HG03045 (cell line): ENCODE measurements at regions not wholly inside any gene's neighbourhood (a gene's known extent, or its start where the extent isn't known, plus 50 kb on each side); places are given as distances from the start of the nearest gene placed in this dataset.
"Not testable (repeated sequence)": the region's sequence is repeated elsewhere in the genome, so short reads cannot be mapped to it uniquely, and the experiment has no call there.

Source experiments
- ATAC-seq: cut with Tn5 transposase; IDR thresholded peaks from one replicate; pipeline ENCODE4 v1.9.1; 2021; ENCODE audit warnings: mild to moderate bottlenecking, moderate library complexity; ENCODE audit not compliant: unreplicated experiment

DNA sequence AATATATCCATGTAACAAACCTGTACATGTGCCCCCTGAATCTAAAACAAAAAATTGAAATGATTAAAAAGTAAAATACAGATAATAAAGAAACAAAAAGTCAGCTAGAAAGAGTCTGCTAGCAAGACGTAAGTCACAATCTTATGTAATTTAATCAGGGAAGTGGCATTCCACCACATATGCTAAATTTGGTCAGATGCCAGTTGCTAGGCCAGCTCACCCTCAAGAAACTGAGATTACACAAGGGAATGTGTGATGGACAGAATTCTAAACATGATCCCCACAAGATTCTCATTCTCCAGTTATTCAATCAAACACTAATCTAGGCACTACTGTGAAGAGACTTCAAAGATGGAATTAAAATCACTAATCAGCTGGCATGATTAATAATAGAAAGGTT lies 689.3 kb downstream of the CENPC start:
- ATAC-seq = no peak

DNA sequence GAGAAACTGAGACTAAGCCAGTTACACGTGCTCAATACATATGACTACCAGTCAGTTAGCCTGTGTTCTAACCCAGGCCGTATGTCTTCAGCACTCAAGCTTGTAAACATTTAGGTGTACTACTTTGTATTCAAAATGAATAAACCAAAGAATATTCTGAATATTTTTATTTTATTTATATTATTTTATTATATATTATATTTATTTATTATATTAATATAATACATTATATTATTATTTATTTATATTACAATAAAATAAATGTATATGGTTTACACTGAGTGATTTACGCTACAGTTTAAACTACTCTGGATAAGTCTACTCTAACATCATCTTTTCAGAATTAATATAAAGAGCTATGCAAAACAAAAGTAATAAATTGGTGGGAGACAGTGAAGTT lies 691.5 kb downstream of the CENPC start:
- ATAC-seq = no peak

DNA sequence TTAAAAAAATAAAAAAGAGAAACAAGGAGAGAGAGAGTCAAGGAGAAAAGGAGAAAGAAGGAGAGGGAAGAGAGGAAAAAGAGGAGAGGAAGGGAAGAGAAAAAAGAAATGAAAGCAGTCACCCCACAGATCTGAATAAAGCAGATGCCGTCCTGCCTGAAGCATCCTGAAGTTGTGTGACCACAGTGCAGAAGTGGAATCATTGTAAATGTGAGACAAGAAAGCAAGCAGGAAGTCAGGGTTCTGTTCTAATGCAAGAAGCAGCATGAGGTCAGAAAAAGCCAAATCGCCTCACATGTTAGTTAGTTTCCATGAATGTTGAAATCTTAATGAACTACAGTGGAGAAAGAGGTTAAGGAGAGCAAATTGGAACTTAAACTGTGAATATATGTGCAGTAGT lies 692.5 kb downstream of the CENPC start:
- no peak for ATAC-seq

DNA sequence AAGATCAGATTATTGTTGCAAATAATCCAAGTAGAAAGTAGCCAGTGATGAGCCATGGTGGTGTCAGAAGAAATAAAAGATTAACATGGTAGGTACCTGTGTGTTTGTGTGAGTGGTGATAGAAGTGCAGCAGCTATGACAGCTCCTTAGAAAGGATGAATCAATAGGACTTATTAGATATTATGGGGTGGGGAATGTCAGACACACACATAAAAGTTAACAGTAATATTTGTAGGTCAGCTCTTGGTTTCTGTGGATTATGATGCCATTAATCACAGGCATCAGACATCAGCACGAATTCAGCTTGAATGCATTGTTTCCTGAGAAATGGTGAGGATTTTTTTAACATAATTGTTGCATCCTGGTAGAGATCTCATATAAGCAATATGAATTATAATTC lies 695.7 kb downstream of the CENPC start:
- no peak for ATAC-seq

DNA sequence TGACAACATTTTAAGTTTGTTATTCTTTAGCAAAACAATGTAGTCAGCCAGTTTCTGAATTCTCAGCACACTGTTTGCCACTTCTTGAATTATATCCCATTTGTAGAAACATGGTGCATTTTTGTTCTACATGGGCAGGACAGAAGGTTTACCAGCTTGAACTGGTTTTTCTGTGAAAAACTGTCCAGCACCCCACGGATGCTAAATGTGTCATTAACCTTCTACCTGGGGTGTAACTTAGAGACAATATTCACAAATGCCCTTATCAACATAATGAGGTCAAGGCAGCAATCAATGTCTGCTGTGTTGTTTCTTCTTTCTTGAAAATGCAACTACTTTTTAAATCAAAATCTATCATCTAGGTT lies 702.6 kb downstream of the CENPC start:
- no peak for ATAC-seq

DNA sequence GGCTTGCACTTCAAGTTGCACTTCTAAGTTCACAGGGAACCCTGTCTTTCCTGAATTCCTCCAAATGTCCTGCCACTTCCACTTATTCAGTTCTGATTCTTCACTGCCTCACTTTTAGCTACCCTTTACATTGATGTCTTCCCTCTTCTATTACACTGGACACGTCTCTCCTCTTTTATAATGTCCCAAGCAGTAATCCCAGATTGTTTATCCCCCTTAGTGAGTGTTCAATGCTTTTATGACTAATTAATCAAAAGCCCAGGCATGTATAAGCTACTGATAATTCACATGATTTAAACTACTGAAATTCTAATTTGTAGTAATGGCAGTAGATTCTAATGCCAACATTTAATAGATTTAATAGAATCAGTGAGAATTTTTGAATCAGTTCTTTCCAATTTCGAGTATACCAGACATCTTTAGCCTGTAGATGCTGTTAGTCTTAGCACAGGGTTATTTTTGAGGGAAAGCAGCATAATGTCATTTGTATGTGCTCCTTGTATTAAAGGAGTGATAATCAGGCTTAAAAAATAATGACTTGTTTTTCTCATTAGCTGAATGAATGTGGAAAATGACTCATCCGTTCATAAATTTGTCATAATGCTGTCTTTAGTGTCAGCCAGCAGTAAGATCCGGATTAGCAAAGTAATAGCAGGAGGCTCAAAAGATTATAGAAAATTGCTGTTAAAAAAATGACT lies 703.1 kb downstream of the CENPC start:
- ATAC-seq = no peak

DNA sequence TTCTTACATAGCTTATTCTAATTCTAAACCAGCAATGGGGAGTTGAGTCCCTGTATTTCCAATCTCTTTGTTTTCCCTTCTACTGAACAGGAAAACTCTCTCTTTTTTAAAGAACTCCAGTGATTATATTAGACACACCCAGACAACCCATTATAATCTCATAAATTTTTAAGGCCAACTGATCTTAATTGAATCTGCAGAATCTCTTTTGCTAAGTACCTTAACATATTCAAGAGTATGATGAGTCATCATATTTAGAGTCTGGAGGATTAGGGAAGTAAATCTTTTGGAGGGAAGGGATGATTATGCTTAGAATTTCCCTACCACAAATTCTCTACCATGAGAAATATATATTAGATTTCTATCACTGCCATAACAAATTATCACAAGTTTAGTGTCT lies 705.1 kb downstream of the CENPC start:
- ATAC-seq = no peak

DNA sequence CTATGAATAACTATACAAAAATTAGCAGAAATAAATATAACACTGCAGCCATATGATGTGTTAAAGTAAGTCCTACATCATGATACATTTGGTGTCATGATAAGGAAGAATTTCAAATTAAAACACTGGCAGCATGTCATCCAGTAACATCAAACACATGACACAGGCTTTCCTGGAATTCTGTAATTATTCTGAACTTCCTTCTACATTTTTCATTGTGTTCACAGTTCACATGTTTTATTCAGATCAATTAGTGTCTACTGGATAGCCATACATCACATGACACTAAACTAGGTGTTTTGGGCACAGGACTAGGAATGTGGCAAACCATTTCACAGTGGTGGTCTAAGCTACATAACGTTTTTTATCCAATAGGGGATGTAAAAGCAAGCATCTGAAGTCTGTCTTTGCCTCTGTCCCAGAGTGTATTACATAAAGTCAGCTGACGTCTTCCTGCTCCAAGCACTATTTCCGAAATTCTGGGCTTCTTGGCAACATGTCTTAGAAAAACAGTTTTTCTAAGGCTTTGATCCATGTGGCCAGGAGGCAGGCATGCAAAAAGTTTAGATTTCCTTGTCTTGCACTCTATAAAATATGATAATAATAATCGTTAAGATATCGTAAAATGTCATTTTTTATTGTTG lies 707.9 kb downstream of the CENPC start:
- no peak for ATAC-seq

DNA sequence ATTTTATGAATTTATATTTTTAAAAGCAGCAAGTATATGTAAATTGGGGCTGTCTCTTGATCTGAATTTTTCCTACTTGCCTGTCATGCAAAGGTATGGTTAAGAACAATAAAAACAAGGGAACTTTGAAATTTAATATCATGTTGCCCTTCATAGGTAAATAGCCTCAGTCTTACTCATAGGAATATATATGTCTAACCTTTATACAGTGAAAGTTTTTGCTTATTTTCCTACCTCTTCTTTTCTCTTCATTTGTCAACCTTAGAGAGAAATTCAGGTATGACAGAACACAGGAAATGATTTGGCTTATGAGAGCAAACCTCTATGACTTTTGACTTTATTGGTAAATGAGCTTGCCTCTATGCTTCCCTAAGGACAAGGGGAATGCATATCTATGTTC lies 716.0 kb downstream of the CENPC start:
- ATAC-seq = no peak

DNA sequence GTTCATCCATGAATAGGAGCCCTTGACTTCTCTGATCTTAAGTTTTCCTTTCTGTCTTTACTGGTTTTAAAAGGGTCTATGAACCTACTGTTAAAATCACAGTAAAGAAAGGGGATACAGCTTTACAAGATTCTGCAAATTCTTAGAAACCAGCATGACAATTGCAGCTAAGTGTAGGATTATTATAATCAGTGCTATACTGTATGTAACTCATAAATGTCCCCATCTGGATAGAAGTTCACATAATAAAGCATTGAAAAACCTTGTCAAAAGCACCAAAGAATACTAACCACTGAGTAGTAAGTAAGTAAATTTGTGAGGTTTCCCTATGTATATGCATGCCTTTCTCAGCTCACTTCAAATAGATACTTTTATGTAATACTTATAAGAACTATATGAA lies 724.6 kb downstream of the CENPC start:
- no peak for ATAC-seq

DNA sequence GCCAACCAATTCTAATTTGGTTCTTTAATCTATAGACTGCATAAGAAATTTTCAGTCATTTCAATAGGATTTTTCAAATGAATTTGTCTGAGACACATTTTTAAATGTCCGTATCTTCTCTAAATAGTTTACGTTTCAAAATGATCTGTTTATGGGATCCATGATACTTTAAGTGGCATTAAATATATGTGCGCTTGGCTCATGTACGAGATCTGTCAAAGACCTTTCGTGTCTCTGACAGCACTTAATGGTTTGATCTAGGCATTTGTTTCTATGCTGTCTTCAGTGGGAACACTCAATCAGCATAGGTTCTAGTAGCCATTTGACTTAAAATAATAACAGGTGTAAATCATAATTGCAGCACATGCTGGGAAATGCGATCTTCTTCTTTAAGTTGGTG lies 731.0 kb downstream of the CENPC start:
- no peak for ATAC-seq

DNA sequence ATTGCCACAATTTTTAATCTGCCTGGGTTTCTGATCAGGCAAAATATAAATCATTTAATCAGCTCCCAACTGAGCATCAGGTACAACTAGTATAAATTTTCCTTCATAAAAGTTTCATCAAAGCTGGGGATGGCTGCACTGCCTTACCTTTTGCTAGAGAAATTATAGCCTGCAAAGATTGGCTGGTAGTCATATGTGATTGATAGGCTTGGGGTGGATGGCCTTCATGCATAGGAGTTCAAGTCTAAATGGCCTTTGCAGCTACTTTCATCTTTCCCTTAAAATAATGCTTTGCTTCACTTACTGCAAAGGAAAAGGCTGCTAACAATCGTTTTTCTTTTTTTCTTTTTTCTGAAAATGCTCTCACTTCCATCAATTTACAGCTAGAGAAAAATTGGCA lies 739.7 kb downstream of the CENPC start:
- ATAC-seq = no peak

DNA sequence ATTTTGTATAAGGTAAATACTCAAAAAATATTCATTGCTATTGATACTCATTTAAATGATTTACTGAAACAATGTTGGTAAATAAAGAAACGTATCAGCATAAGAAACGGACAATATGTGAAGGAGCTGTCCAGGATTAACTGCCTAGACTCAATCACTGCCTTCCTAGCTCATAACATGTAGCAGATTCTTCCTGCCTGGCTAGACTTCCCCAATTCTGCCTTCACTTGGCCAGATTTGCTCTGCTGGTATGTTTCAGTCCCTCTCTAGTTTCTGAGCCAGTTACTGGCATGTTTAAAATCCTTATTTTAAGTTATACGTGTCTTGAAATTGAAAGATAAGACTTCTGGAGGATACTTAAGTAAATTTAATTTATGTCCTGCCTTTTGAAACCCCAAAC lies 740.3 kb downstream of the CENPC start:
- no peak for ATAC-seq

DNA sequence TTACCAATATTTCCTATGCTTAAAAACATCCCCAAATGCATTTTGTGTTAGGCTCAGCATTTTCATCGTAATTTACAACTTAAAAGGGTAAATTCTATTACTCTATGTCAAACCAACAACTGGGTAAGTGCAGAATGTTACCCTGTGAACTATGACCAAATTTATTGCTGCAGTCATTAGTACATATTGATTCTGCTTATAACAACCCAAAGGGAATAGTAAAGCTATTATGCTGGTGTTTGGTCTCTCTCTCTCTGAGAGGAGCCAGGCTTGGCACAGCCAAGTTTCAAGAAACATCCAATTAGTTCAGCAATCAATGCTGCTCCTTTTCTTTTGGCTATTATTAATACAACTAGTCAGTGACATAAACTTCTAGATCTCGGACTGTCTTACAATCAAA lies 747.7 kb downstream of the CENPC start:
- ATAC-seq = no peak

DNA sequence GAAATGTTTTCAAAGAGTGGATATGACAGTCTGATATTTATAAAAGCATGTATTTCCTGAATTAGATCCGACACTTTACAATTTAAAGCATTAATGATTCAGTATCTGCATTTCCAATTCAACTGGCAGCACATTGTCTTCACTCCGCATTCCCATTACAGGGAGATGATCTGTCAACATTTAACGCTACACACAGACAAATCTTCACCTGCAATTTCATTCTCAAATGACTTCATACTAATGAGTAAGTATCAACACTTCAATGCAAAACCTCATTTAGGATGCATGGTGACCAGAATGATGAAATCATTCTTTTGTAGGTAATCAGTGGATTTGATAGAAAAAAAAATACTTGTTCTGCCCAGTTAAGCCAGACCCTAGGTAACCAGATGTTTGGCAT lies 749.6 kb downstream of the CENPC start:
- no peak for ATAC-seq

DNA sequence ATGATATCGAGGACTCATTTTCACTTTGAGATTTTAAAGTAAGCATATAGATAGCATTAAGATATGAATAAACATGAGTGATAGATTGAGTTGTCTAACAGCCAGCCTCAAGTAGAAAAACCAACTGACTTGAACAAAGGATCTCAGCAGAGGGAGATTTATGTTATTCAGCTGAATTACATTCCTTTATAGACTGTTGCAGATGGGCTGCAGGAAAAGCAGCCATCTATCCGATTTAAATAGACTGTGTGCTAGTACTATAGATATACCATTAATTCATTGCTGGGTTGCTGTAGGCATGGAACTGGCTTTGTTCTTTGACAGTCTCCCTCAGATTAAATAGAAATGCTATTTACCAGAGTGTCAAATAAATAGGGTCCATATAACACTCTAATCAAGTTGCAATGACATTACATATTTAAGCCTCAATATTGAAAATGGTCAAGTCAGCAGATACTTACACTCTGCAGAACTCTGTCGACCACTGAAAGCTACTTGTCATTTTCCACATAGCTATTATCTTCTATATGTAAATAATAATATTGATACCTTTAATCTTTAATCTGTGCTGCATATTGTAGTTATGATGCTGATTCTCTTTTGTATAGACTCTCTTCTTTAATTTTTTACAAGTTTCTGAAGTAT lies 750.8 kb downstream of the CENPC start:
- no peak for ATAC-seq

DNA sequence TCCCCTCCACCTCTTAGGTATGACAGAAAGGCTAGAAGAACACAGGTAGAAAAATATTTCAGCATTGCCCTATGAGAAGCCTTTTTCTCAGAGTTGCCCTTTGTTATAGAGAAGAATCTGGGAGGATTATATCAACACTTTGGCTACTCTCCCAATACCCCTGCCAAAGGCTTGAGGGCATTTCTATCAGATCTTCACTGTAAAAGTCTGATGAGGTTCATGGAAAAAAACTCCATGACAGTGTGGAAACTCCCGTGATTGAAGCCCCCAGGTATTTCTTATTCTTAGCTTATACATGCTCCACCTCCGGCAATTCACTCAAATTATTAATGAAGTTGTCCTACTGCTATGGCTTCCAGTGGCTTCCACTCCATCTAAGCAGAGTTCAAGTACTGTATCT lies 753.6 kb downstream of the CENPC start:
- ATAC-seq = no peak

DNA sequence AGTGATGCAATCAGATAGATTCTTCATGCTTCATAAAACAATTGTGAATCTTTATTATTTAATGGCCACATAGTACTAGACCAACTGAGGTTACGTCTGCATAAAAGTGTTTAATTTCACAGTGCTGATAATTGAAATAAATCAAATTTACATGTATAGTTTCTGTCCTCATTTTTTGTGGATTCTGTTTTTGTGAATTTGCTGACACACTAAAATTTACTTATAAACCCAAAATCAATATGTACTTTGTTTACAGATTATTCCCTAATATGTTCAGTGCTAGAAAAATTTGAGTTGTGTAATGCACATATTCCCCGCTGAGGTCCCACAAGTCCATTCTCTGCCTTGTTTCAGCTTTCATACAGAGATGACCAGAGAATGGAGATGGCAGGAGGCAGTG lies 759.8 kb downstream of the CENPC start:
- no peak for ATAC-seq

DNA sequence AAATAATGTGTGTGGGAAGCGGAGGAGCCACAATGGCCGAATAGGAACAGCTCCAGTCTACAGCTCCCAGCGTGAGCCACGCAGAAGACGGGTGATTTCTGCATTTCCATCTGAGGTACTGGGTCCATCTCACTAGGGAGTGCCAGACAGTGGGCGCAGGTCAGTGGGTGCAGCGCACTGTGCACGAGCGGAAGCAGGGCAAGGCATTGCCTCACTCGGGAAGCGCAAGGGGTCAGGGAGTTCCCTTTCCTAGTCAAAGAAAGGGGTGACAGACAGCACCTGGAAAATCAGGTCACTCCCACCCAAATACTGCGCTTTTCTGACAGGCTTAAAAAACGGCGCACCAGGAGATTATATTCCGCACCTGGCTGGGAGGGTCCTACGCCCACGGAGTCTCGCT lies 762.6 kb downstream of the CENPC start:
- not testable (repeated sequence) for ATAC-seq

DNA sequence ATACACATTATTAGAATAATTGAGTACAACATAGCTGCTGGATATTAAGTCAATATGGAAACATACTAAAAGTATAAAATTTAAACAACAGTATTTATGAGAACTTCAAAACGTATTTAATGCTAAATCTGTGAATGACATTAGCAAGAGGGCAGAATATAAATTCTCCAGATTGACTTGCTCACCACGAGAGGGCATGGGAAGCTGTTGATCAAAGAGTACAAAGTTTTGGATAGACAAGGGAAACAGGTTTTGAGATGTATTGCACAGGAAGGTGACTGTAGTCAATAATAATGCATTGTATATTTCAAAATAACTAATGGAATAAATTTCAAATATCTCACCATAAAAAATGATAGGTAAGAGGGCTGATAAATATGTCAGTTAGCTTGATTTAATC lies 768.2 kb downstream of the CENPC start:
- ATAC-seq = no peak

DNA sequence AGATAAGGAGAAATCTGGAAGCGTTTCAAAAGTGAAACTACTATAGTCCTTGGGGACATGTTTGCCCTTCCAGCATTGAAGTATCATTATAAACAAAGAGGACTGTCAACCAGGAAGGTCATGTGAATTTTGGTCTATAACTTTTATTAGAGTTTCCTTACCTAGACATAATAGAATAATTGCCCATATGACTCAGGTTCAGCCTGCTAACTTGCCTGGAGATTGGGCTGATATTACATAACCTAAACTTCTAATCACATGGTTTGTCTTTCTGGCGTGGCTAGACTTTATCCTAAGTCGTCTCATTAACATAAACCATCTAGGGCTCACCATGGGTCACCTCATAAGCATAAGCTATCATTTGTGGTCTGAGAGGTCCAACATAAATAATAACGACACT lies 775.9 kb downstream of the CENPC start:
- no peak for ATAC-seq

DNA sequence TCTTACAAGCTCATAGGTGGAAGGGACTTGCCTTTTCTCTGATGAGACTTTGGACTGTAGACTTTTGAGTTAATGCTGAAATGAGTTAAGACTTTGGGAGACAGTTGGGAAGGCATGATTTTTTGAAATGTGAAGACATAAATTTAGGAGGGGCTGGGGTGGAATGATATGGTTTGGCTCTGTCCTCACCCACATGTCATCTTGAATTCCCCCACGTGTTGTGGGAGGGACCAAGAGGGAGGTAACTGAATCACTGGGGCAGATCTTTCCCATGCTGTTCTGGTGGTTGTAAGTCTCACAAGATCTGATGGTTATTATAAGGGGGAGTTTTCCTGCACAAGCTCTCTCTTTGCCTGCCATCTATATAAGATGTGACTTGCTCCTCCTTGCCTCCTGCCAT lies 777.9 kb downstream of the CENPC start:
- ATAC-seq = no peak

DNA sequence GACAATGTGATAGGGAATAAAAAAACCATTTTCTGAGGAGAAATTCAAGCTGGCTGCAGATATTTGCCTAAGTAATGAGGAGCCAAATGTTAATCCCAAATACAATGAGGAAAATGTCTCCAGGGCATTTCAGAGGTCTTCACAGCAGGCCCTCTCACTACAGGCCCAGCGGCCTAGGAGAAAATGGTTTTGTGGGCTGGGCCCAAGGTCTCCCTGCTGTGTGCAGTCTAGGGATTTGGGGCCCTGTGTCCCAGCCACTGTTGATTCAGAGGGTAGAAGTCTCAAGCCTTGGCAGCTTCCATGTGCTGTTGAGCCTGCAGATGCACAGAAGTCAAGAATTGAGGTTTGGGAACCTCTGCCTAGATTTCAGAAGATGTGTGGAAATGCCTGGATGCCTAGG lies 778.7 kb downstream of the CENPC start:
- ATAC-seq = no peak
